NCI-H526 treated with DMSO at 0.1 percent for 48 hours (cell line): ENCODE measurements at regions not wholly inside any gene's neighbourhood (a gene's known extent, or its start where the extent isn't known, plus 50 kb on each side); places are given as distances from the start of the nearest gene placed in this dataset.

ENCODE experiments used
- DNase-seq: peaks from one replicate; lab custom pipeline; 2025; lab: John Stamatoyannopoulos, UW

DNA sequence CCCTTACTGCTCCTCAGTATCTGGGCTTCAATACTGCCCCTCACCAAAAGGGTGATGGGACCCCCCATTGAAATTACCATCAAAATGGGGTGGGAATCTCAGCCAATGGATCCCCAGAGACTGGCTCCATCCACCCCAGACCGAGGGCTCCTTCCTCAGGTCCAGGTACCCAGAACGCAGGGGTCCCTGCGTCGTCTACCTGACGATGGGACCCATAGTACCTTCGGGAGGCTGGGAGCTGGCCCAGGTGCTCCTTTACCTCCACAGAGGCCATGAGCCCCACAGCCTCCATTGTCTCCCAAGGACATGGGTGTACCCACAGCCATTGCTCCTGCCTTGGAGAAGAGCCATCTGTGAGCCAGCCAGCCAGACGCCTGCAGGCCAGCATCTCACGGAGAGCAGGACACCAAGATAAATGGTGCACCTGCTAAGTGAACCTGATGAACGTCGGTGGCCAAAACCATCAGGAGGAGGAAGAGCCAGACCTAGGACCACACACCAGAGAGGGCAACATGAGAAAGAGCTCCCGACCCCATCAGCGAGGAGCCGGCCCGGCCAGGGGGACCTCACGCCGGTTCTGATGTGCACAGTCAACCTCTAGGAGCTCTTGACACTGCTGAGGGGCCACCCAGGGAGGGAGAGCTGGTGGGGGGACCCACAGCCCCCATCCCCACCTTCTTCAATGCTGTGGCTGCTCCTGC is 156.8 kb upstream of the SOX1 start:
- DNase-seq, result no peak

DNA sequence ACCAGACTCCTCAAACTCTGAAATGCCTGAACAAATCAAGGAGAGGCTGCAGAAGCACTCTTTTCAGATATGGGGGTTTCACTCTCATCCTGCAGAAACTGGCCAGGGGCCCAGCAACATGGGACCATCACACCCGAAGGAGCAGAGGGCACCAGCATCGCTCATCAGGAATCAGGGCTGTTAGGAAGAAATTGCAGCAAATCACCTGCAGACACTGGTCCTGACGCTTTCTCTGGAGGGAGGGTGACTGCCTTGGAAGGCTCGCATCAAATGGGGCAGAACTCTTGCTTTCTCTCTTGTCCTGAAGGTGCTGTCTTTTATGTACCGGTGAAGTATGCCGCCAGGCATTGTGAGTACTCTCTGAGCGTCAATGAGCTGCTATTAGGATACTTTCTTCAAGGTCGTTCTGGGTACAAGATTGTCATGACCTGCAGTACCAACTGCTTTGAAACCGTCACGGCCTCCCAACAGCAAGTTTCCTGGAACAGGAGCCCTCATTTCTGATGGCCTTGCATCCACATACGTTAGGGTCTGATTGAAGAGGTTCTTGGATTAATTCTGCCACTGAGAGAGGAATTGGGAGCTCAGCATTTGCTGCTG is 155.7 kb upstream of the SOX1 start:
- DNase-seq, result no peak

DNA sequence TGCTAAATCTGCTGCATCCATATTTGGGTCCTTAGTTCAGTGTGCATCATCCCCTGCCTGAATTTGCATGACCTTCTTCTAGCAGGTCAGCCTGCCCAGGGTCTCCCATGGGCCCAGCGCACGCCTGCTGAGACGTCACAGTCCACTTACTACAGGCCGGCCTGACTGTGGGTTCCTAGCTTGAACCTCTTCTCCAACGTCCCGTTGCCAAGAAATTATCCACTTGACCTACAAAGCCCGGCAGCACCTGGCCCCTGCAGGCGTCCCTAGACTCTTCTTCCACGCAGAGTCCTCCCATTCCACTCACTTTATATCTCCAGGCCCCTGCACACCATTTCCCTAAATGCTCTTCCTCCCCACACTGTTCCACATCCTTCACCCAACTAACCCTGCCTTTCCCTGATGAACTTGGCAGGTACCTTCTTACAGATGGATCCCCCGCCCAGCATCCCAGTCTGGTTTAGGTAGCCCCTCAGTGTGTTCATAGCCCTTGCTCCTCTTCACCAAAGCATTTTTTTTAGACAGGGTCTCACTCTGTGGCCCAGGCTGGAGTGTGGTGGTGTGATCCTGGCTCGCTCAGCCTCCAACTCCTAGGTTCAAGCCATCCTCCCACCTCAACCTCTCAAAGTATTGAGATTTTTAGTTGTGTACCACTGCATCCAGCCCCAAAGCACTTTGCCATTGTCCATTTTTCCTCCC is 155.0 kb upstream of the SOX1 start:
- no peak for DNase-seq

DNA sequence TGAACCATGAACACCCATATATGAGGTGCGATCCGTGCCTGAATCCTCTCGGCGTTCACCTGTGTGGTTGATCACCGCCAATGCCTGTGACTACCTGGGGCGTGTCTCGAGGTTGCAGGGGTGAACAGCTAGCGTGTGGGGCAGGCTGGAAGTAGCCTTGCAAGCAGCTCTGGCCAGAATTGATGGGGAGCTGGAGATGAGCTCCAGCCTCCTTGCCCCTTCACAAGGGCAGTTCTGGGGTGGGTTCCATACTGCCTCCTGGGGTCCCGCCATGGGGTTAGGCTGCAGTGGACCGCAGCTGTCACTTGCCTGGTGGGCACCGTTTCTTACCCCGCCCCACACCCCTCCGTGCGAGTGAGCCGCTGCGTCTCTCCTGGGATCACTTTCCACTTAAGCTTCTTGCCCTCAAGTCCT is 154.5 kb upstream of the SOX1 start:
- no peak for DNase-seq

DNA sequence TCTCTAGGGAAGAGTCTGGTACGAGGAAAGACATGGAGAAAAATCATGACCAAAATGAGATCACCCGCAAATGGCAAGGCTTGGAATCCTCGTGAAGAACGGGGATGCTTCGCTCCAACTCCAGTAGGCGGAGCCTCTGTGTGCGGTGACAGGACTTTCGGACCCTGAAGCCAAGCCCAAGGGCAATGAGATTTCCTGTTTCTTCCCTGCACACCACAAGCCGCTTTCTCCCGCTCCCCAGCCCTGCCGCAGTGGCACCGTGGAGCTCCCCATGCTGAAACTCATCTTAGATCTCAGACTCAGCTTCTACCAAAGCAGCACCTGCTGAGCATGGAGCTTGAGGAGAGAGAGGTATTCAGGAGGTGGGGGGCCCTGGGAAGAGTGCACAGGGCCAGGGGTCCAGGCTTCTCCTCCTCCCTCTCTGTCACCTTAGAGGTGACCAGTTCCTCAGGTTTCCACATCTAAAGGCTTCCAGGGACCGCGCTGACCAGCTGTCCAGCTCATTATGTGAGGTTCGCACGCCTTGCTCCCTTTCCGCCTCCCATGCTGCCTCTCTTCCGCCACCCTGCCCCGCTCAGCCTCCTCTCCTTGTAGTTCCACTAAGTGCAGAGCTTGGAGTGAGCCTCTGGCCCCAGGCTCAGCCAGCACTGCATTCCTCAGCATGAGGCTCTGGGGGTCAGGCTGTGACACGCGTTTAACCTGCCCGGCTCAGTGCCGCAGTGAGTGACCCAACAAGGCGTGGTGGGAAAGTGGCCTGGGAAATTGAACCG is 153.8 kb upstream of the SOX1 start:
- no peak for DNase-seq

DNA sequence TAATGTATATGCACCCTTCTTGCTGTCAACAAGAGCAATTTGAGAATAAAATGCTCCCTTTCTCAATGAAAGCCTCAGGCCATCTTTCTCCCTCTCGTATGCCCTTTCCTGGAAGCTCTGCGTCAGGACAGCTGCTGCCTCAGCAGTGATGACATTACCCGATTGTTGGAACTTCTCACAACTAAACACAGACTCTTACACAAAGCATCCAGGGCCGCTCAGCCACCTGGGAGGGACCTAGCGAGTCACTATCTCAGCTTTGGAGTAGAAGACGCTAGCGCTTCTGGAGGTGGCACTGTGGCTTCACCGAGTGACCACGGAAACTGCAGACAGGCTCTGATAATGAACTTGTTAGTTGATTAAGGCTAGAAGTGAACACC is 153.2 kb upstream of the SOX1 start:
- no peak for DNase-seq

DNA sequence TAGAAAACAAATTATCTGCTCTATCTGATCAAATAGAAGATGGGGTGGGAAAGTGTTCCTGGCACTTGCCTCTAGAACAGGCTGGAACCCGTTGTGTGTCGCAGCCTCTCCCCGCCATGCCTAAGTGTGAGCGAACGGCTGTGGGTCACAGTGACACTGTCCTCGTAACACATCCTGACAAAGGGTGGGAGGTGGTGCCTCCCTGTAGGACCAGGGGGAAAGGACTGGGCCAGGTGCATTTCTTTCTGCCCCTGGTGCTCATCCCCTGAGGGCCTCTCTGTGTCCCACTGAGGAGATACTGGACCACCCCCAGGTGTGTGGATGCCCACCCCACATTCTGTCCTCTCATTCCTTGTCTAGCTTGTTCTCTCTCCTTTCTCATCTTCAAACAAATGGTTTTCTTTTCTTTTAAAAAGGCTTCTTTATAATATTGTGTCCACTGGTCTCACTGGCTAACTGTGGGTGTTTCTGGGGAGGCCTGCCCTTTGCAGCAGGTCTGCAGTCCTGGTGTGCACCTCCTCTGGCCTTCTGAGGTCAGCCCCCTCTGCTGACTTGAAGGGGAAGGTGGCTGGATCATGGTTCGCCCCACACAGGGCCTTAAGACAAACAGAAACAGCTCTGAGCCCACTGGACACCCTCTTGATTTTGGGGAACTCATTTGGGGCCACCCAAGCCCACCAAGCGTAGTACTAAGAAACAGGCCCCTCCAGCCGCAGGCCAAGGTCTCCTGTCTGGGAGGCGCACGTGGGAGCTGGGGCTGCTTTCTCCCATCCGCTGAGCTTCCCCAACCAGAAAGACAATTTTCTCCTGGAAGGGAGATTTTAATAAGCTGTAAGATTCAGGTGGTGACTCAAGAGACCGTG is 152.5 kb upstream of the SOX1 start:
- DNase-seq, result no peak

DNA sequence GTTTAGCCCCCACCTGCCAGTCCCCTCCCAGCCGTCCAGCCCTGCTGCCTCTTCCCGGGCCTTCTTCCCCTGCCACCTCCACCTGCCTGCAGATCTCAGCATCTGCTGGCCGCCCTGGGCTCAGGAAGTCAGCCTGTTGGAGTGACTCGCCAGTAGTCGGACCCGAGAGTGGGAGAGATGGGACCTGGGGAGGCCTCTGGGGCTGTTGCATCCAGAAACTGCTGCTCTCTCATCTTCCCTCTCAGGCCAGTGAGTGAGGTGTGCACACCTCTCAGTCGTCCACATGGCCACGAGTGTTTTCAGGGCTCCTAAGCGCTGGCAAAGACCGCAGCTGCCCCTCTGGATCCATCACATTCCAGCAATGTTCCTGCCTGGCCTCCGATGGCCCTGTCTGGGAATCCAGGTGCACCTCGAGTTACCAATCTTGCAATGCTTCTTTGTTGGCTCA is 151.8 kb upstream of the SOX1 start:
- DNase-seq, result no peak

DNA sequence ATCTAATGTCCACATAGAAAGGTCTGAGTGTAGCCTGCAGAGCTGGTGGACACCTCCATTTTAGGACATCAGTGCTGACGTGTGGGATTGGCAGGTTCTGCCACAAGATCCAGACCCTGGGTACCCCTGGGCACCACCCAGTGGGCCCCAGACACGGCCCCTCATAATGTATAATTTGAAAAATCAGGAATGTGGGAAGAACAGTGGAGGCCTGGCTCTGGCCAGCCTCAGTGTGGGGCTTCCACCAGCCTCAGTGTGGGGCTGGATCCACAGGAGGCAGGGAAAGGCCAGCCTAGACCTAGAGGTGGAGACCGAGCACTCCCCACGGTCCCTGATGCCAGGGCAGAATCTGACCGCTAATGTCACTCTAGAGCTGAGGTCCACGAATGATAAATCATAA is 150.7 kb upstream of the SOX1 start:
- DNase-seq, result no peak

DNA sequence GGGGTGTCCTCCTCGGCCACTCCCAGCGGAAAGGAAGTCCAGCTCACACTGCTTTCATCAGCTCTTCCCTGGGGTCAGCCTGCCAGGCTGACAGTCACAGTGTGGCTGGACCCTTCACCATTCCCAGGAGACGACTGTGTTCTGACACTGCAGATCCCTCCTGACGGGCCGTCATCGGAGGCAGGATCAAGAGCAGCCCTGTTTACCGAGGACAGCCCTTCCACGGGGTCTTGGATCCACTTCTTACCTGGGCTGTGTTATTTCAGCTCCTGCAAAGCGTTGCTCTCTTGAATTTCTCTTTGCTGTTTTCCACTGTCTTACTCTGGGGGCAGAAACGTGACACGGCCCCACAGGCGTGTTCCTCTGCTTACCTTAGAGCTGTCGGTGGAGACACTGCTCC is 149.9 kb upstream of the SOX1 start:
- no peak for DNase-seq

DNA sequence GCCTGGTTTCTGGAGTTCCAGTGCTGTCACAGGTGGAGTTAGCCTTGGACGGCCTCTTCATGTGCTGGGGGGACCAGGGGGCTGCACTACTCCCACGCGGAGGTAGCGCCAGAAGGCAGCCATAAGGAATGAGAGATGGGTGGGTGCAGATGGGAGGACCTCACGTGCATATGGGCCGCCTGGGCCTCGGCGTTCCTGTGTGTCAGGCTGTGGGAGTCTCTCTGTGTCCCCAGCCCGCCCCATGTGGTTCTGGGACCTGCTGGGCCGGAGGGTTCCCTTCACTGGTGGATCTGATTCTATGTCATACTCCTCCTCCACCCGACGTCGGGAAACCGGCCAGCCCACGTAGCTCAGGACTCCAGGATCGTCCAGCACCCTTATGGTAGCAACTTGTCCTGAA is 149.0 kb upstream of the SOX1 start:
- DNase-seq, result no peak

DNA sequence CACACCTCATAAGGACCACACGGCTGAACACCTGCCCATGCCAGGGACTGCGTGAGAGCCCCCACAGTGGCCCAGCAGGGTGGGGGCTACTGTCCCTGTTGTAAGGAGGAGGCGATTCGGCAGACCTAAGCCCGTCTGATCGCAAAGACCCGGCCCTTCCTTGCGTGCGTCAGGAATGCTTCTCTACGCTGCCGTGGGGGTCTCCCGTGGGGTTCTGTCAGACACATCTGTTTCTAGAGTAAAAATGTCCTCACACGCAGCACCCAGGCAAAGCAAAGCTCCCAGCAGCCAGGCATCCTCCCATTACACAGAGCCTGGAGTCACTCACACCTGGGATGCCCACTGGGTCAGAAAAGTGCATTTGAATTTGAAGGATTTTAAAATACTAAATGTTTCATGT is 147.7 kb upstream of the SOX1 start:
- no peak for DNase-seq

DNA sequence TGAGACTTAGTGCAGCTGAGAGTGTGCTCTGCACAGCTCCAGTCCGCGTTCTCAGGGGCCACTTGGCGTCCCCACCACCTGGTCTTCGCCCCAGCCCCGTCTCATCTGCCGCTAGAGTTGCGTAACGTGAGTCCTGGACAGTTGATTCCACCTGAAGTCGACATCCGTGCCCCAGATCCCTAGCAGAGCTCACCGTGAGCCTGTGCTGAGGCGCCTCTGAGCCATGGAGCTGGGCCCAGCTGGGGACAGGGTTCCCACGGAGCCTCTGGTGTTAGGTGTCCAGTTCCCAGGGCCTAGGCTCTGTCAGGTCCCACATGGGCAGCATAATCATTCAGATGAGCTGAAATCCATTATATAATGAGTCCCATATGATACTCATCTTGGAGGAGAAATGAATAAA is 147.1 kb upstream of the SOX1 start:
- DNase-seq, result no peak

DNA sequence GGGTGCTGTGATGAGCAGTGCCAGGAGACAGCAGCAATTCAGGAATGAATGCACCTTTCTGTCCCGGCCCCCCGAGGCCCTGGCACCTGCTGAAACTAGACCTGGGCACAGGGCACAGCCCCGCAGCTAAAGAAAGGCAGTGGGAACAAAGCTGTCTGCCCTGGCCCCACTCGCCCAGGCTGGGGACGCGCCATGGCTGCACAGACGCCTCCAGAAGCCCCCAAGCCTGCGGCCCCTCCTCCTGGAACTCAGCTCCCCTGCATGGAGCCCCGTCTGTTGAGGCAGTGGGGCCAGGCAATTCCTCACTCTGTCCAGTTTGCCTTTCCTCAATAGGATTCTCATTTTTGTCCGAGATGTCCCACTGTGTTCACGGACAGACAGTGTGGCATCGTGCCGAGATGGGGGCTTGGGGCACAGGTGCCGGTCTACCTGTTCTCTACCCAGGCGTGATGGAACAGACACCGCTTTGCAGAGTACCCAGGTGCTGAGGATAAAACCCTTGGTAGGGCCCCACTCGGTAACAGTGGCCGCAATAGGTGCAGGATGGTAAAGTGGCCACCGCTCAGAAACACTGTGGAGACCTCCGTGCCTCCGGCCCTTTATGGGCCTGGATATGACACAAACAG is 146.5 kb upstream of the SOX1 start:
- DNase-seq, result no peak

DNA sequence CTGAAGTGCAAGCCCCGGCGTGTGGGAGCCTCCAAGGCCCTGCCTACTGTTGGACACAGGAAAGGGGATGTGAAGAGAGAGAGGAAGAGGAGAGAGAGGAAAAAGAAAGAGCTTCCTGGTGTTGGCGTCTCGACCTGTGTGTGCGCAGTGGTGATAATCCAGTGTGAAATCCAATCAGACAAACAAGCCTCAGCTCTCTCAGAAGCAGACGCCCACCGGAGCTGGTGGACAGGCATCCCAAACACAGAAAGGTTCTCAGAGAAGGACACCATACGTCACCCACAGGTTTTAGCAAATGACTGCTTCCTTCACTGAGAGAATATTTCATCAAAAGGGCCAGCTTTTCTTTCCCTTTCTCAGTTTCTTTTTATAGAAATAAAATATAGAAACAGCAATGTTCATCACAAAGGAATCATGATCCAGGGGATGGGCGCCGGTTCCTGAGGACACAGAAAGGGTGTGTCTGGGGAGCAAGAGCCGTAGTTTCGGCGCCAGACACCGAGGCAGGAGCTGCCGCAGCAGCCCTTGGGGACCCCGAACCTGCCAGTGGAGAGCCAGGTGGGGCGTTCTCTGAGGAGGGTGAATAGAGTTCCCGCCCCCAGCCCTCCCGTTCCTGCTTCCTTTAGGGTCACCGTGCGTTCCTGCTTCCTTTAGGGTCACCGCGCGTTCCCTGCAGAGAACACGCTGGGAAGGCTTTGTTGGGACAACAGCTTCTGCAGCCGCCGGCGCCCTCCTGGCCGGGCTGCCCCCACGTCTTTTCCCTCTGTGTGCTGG is 145.8 kb upstream of the SOX1 start:
- DNase-seq, result no peak

DNA sequence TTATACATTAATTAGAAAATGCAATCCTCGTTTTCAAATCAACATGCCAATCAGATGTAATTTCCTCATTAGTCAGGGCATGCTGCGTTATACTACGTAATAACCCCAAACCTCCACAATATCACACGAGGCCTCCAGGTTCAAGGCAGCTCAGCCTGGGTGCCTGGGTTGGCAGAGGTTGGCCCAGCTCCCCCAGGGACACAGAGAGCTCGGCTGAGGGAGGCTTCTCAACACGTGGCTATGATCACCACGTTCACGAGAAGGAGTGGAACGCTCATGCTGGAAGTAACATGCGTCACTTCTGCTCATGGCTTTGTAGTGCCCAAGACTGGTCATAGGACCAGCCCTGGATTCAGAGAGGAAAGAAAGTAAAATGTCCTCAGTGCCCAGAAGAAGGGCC is 144.9 kb upstream of the SOX1 start:
- DNase-seq, result no peak

DNA sequence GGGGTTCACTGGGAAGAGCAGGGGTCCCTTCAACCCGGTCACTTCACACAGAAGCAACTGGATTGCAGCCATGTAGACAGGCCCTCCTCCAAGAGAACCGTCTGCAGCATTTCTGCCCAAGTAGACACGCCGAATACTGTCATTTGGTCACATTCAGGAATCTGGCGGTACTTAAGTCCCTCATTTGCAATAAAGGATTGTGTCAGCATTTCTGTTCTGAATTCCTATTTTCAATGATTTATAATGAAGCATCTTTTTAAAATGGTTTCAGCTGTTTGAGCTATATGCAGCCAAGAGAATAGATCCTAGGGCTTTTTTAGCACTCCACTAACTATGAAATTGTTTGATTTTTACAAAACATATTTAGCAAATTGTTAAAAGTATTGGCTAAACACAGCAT is 143.5 kb upstream of the SOX1 start:
- DNase-seq, result no peak

DNA sequence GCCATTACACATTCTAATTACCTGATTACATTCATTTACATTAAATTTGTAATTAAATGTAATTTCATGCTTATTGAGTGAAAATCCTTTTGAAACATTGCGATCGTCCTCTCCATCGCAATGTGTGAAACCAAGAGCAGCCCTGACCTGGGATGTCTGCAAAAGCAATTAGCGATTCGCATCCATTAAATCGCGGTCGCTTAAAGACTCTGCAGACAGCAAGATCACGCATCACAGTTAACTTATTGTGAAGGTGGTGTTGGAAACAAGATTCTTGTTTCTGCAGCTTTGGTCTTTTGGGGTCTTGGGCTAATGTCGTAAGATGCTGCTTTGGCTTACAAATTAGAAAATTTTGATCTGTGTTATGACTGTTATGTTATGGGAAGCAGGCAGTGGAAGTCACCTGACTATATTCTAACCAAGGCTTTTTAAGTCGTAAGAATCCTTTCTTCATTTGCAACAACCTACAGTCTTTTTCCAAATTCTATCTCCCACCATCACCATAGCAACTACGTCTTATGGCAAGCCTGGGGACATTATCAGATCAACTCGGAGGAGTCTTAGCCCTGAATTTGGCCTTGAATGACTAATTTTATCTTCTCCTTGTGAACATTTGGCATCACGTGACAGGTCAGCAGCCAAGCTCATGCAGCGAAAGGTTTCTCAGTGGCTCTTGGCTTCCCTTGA is 142.8 kb upstream of the SOX1 start:
- DNase-seq, result no peak

DNA sequence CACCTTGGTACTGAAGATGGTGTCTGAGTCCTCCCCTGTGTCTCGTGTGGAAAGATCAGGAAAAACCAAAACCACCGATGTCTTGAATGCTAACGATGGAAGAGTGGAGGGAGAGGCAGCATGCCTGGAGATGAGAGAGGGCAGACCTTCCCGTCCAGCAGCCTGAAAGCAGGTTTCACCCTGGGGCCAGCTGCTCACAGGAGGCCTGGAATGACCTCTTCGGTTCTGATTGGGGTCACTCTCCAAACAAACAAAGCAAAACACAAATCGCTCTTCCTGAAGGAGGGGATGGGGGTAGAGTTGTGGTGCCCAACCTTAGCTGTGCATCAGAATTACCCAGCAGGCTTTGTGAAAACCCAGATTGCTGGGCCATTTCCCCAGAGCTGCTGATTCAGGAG is 142.3 kb upstream of the SOX1 start:
- DNase-seq, result no peak
